ENCODE measurements at regions not wholly inside any gene's neighbourhood (a gene's known extent, or its start where the extent isn't known, plus 50 kb on each side); places are given as distances from the start of the nearest gene placed in this dataset.

DNA sequence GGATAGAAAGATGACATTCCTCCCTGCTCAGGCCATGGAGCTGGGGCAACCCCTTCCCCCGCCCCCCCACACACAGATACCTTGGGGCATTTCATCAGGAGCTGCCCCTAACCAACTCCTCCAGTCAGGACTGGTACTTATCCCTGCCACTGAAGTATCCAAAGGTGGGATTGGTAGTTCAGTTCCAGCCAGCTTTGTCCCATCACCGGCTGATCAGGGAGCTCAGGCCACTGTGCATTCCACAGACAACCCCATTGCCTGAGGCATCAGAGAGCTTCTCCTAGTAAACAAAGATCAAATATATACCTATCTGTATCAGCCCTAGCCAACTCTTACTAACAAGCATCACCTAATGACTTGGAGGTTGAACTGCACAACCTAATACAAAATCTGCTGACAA, 218.2 kb upstream of the FMR1 start:
- TF ChIP-seq, protein P1, sequence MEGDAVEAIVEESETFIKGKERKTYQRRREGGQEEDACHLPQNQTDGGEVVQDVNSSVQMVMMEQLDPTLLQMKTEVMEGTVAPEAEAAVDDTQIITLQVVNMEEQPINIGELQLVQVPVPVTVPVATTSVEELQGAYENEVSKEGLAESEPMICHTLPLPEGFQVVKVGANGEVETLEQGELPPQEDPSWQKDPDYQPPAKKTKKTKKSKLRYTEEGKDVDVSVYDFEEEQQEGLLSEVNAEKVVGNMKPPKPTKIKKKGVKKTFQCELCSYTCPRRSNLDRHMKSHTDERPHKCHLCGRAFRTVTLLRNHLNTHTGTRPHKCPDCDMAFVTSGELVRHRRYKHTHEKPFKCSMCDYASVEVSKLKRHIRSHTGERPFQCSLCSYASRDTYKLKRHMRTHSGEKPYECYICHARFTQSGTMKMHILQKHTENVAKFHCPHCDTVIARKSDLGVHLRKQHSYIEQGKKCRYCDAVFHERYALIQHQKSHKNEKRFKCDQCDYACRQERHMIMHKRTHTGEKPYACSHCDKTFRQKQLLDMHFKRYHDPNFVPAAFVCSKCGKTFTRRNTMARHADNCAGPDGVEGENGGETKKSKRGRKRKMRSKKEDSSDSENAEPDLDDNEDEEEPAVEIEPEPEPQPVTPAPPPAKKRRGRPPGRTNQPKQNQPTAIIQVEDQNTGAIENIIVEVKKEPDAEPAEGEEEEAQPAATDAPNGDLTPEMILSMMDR (IDR thresholded peaks at IDR 0.05), result no peak
- TF ChIP-seq EZH2phosphoT487 (IDR thresholded peaks at IDR 0.05; ENCODE audit: borderline replicate concordance, low read depth), result no peak
- no peak for TF ChIP-seq RAD21 (IDR thresholded peaks at IDR 0.05; ENCODE audit: low read length)
- TF ChIP-seq RFX5 (IDR thresholded peaks at IDR 0.05; ENCODE audit: low read length), result no peak
- TF ChIP-seq, protein P2, sequence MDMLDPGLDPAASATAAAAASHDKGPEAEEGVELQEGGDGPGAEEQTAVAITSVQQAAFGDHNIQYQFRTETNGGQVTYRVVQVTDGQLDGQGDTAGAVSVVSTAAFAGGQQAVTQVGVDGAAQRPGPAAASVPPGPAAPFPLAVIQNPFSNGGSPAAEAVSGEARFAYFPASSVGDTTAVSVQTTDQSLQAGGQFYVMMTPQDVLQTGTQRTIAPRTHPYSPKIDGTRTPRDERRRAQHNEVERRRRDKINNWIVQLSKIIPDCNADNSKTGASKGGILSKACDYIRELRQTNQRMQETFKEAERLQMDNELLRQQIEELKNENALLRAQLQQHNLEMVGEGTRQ (IDR thresholded peaks at IDR 0.05; ENCODE audit: borderline replicate concordance, low read depth, low read length), result no peak

All from SK-N-SH (cell line).